ENCODE measurements at regions not wholly inside any gene's neighbourhood (a gene's known extent, or its start where the extent isn't known, plus 50 kb on each side); places are given as distances from the start of the nearest gene placed in this dataset.

DNA sequence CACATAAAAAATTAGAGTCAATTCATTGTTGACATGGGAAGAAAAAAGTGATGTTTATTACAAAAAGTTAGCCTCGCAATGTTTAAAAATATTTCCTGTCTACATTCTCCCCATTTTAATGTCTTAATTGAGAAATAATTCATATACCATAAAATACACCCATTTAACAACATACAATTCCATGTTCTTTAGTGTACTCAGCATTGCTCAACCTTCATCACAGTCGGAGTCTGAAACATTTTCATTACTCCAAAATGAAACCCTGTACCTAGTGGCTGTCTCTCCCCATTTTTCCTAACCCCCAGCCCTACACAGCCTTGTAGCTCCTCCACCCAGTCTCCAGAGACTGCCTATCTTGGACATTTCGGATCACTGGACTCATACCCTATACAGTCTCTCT lies 103.9 kb upstream of the CBLN2 start:
- TF ChIP-seq, protein P1, sequence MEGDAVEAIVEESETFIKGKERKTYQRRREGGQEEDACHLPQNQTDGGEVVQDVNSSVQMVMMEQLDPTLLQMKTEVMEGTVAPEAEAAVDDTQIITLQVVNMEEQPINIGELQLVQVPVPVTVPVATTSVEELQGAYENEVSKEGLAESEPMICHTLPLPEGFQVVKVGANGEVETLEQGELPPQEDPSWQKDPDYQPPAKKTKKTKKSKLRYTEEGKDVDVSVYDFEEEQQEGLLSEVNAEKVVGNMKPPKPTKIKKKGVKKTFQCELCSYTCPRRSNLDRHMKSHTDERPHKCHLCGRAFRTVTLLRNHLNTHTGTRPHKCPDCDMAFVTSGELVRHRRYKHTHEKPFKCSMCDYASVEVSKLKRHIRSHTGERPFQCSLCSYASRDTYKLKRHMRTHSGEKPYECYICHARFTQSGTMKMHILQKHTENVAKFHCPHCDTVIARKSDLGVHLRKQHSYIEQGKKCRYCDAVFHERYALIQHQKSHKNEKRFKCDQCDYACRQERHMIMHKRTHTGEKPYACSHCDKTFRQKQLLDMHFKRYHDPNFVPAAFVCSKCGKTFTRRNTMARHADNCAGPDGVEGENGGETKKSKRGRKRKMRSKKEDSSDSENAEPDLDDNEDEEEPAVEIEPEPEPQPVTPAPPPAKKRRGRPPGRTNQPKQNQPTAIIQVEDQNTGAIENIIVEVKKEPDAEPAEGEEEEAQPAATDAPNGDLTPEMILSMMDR (IDR thresholded peaks at IDR 0.05), result no peak
- TF ChIP-seq EZH2 (IDR thresholded peaks at IDR 0.05; ENCODE audit: borderline replicate concordance, insufficient read depth, low read depth, low read length, poor library complexity, severe bottlenecking), result no peak
